Activated T-cell treated with anti-CD3 and anti-CD28 coated beads for 1 hour (primary cell): ENCODE measurements at regions not wholly inside any gene's neighbourhood (a gene's known extent, or its start where the extent isn't known, plus 50 kb on each side); places are given as distances from the start of the nearest gene placed in this dataset.

Experiments used
- DNase-seq: peaks from one replicate; pipeline ENCODE4 v3.0.0-alpha.2; 2020; ENCODE audit warnings: low read depth

DNA sequence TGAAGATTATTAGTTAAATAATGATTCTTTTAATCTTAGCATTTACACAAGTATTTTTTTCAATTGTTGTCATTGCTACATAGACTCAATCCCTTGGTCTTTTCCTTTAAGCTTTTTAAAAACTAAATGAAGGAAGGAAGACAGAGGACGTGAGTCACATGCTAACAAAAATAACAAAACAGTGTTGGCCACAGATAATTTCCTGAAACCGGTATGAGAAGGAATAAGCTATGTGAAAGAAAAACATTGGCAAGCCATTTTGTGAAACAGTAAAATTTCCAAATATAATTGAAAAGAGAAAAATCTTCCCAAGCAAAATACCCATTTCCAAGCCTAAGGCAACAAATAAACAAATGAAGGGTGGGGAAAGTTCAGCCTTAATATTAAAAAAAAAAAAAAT is 223.0 kb downstream of the AHR start:
- no peak for DNase-seq

GRCh38 chr7:17523813-17524739 is 225.6 kb downstream of the AHR start:
- DNase-seq: no peak

- no peak for DNase-seq
Measured at GRCh38 chr7:17524746-17525145, 226.3 kb downstream of the AHR start.

GRCh38 chr7:17526621-17527020 is 228.2 kb downstream of the AHR start:
- DNase-seq: no peak

DNA sequence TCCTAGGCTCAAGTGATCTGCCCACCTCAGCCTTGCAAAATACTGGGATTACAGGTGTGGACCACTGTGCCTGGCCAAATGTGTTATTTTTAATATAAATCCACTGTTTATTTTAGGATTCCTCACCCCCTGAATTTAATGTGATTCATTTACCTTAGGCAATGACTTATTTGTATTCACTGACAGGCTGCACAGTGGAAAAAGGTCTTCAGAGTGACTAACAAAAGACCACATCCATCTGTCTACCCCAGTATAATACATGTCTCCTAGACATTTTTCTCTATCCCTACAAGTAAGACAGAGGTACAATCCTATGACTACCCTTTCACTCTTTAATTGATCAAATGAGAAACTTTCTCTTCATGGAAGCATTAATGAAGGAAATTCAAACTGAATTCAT is 230.2 kb downstream of the AHR start:
- DNase-seq: no peak

GRCh38 chr7:17530244-17530643 is 231.8 kb downstream of the AHR start:
- DNase-seq: no peak

GRCh38 chr7:17530741-17531421 is 232.4 kb downstream of the AHR start:
- no peak for DNase-seq

DNA sequence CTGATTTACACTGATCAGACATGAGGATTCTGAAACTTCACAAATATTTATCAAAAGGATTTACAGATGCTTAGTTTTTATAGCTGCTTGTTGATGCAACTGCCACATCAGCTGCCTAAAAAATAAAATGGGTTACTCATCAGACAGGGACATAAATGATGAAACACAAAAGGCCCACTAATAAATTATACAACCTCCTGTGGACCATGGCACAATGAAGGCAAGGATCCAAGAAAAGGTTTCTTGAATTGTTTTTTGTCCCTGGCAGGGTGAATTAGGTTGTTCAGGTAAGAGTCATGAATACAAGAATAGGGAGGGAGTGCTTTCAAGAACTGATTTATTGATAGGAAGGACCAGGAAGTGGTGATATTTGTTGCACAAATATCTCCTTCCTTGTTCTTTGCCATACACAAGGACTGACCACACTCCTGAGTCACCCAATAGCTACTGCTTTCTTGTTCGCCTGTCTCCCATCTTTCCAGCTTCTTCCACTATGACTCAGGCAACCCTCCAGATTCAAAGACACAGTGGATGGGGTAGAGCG is 234.5 kb downstream of the AHR start:
- no peak for DNase-seq

- DNase-seq: no peak
Measured at GRCh38 chr7:17534348-17534747, 235.9 kb downstream of the AHR start.

- DNase-seq: no peak
Measured at GRCh38 chr7:17535776-17536175, 237.3 kb downstream of the AHR start.

DNA sequence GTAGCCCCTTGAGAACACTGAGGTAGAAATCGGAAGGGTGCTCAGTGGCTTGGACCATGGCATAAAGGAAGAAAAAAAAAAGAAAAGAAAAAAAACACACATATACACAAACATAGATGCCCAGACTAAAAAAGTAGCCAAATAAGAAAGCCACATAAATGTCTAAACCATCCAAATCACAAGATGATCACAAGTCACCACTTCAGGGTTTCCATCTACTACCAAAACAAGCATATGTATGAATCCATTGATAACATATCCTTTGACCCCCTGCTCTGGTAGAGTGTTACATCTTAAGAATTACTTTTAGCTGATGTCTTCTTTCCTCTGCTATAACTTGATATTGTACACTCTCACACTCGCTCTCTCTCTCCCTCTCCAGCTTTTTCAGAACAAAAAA is 245.9 kb downstream of the AHR start:
- DNase-seq: no peak

GRCh38 chr7:17545348-17545747 is 246.9 kb downstream of the AHR start:
- no peak for DNase-seq

GRCh38 chr7:17546189-17546588 is 247.7 kb downstream of the AHR start:
- DNase-seq: no peak

GRCh38 chr7:17546592-17546991 is 248.1 kb downstream of the AHR start:
- DNase-seq: no peak

- no peak for DNase-seq
Measured at GRCh38 chr7:17548014-17548653, 249.7 kb downstream of the AHR start.

DNA sequence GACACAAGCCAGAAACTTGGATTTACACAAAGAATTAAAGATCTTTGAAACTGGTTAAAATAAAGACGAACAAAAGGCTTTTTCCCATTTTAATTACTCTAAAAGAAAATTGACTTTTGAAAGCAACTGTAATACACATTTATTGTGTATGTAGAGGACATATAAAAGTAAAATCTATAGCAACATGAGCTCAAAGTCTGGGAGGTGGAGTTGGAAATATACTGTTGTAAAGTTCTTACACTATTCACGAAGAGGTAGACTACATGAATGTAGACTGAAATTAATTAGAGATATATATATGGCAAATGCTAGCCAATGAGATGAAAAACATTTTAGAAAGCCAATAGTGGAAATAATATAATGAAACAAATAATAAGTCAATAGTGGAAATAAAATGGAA is 251.0 kb downstream of the AHR start:
- DNase-seq: no peak

DNA sequence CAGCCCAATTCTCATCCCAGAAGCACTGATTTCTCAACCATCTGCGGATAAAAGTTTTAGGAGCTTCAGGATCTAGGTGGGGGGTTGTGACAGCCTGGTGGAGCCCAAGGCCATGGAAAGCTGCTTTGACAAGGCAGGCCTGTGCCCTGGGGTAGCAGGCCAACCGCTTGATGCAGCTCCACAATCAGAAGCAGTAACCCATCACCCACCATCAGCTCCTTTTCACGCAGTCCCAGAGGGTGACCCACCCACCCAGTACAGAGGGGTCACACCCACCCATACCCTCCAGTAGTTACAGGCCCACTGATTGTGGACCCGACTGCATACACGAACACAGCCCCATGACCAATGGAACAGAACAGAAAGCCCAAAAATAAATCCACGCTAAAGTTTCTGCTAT is 253.9 kb downstream of the AHR start:
- no peak for DNase-seq

- DNase-seq: no peak
Measured at GRCh38 chr7:17552952-17553351, 254.5 kb downstream of the AHR start.

DNA sequence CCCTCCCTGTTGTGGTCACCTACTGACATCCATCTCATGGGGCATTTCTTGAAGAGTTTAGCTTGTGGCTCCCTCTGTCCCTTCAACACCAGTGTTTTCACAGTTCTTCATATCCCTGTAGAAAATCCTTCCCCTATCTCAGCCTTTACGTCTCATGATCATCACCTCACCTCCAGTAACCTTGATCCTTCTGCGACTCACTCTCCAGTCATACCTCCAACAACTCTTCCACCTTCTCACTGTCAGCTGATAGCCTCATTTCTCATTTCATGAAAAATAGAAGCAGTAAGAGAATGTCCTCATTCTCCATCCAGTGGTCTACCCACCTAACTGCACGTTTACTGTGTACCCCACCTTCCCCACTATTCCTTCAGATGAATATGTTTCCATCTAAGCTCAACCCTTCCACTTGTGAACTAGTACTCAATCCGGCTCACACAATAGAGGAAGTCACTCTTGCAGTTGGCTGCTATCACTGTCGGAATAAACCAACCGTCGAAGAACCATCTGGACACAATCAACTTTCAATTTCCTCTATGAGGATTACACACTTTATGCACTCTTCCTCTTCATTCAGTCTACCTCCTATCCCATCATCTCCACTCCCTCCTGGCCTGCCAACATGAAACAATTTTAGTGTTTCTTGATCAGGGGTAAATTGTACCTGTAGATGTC is 256.0 kb downstream of the AHR start:
- no peak for DNase-seq

DNA sequence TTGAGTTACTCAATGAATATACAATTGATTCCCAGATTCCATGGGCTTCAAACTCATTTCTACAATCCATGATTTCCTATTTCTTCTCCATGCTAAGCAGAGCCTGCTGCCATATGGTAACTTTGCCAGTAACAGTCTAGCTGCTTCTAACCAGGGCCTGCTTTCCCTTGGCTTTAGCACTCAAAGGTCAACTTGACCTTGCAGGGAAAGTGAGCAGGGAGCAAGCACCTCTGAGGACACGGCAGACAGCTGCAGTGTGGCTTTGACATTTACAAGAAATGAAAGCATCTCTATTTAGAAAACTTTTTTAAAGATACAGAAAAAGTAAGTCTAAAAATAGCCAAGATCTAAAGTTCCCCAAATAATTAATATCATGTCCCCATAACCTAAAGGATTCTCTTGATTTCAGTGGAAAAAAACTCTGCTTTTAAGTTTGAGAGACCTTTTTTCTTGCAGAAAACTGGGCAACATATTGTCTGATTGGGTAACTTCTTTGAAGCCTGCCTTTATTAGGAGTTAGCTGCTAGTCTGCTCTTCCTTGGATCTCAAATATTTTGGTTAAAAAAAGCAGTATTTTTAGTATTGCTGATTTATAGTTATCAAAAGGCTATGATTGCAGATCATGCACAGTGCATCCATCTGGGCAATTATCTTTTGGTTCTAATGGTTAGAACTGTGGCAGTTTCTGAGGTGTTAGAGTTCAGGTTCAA is 257.9 kb downstream of the AHR start:
- no peak for DNase-seq

DNA sequence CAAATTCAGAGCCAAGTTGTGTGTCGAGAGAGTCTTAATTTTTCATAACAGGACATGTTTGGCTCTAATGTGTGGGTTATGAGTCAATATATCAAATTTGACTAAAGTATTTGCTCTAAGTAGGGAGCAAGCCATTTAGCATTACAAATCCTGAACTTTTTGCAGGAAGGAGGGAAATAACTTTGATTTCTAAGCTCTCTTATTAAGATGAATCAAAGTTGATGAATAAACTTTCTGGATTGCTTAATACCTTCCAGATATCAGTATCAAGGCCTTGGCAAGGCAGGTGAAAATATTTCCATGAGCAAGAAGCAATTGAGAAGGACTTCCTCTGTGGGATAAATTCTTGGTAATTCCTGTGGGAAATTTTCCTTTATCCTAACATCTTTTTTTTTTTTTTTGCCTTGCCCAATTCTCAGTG is 258.8 kb downstream of the AHR start:
- no peak for DNase-seq
